GM23338 (cell line): ENCODE measurements at regions not wholly inside any gene's neighbourhood (a gene's known extent, or its start where the extent isn't known, plus 50 kb on each side); places are given as distances from the start of the nearest gene placed in this dataset.

ENCODE experiments used
- ATAC-seq: fragments of 200-7000 bp; cut with Tn5 transposase; 3 replicates; pipeline ENCODE4 v1.9.1; 2020
- DNase-seq: peaks from one replicate; pipeline ENCODE4 v3.0.0-alpha.2; 2015; ENCODE audit warnings: low spot score
- H2AFZ ChIP-seq: fragments of 200-600 bp; sonication (generic); 2 replicates; pipeline ENCODE4 v1.8.0; 2016; ENCODE audit warnings: antibody characterized with exemption, mild to moderate bottlenecking, moderate library complexity
- H3F3A ChIP-seq: fragments of 200-600 bp; sonication (generic); replicated peaks from 2 replicates; pipeline ENCODE4 v1.8.0; 2017; ENCODE audit warnings: antibody characterized with exemption, mixed run types, low read depth
- H3K27ac ChIP-seq: fragments of 200-600 bp; sonication (generic); 2 replicates; pipeline ENCODE4 v1.6.1; 2016; ENCODE audit warnings: low read depth
- H3K27me3 ChIP-seq: fragments of 200-600 bp; sonication (generic); 2 replicates; pipeline ENCODE4 v1.8.0; 2016; ENCODE audit warnings: mild to moderate bottlenecking, mixed run types, moderate library complexity; ENCODE audit not compliant: insufficient read depth
- H3K36me3 ChIP-seq: fragments of 200-600 bp; sonication (generic); 2 replicates; pipeline ENCODE4 v1.8.0; 2016; ENCODE audit warnings: mild to moderate bottlenecking; ENCODE audit not compliant: insufficient read depth
- H3K4me1 ChIP-seq: fragments of 200-600 bp; sonication (generic); 2 replicates; pipeline ENCODE4 v1.8.0; 2016; ENCODE audit warnings: mild to moderate bottlenecking, moderate library complexity; ENCODE audit not compliant: insufficient read depth
- H3K4me2 ChIP-seq: fragments of 200-600 bp; sonication (generic); 2 replicates; pipeline ENCODE4 v1.7.1; 2017; ENCODE audit warnings: mixed run types
- H3K4me3 ChIP-seq: fragments of 200-600 bp; sonication (generic); 2 replicates; pipeline ENCODE4 v1.6.1; 2016; ENCODE audit warnings: mixed run types
- H3K79me2 ChIP-seq: fragments of 200-600 bp; sonication (generic); replicated peaks from 2 replicates; pipeline ENCODE4 v1.8.0; 2017; ENCODE audit warnings: mild to moderate bottlenecking; ENCODE audit not compliant: insufficient read depth
- H3K9me2 ChIP-seq: fragments of 200-600 bp; sonication (generic); 2 replicates; pipeline ENCODE4 v1.8.0; 2017; ENCODE audit not compliant: insufficient read depth
- H4K20me1 ChIP-seq: fragments of 200-600 bp; sonication (generic); replicated peaks from 2 replicates; pipeline ENCODE4 v1.8.0; 2017; ENCODE audit warnings: mild to moderate bottlenecking; ENCODE audit not compliant: insufficient read depth
- H3K27ac Mint-ChIP-seq: 2 replicates; pipeline ENCODE4 v1.8.0; 2020; ENCODE audit warnings: inconsistent platforms, mild to moderate bottlenecking, moderate library complexity, mixed read lengths
- H3K27me3 Mint-ChIP-seq: 3 replicates; pipeline ENCODE4 v1.8.0; 2022; ENCODE audit warnings: low read depth, mild to moderate bottlenecking, moderate library complexity, mixed read lengths, inconsistent platforms; ENCODE audit not compliant: insufficient read depth, poor library complexity
- H3K36me3 Mint-ChIP-seq: 3 replicates; pipeline ENCODE4 v1.8.0; 2021; ENCODE audit warnings: low read depth, mild to moderate bottlenecking, inconsistent platforms, moderate library complexity, mixed read lengths
- H3K4me1 Mint-ChIP-seq: 3 replicates; pipeline ENCODE4 v1.8.0; 2020; ENCODE audit warnings: mild to moderate bottlenecking, inconsistent platforms, mixed read lengths
- H3K4me3 Mint-ChIP-seq: 3 replicates; pipeline ENCODE4 v1.8.0; 2021; ENCODE audit warnings: moderate library complexity, mild to moderate bottlenecking, inconsistent platforms, mixed read lengths
- H3K9me3 Mint-ChIP-seq: 3 replicates; pipeline ENCODE4 v1.8.0; 2020; ENCODE audit warnings: moderate library complexity, mild to moderate bottlenecking, inconsistent platforms, mixed read lengths
- CREB1 ChIP-seq: fragments of 250-450 bp; sonication (Bioruptor Pico); IDR thresholded peaks from 2 replicates; pipeline ENCODE4 v1.5.0; 2020; ENCODE audit warnings: low read depth, mild to moderate bottlenecking, moderate library complexity
- CTCF ChIP-seq, 2 experiments: fragments of 200-600 bp in 1 of 2; sonication (generic) in 1 of 2; conservative IDR thresholded peaks; 2 replicates each; pipeline versions ENCODE4 v1.5.1 to v1.6.1; 2016 to 2017; ENCODE audit warnings: antibody characterized with exemption in 2 of 2, low read depth in 2 of 2, mild to moderate bottlenecking in 2 of 2, moderate library complexity in 1 of 2
- EZH2phosphoT487 ChIP-seq: fragments of 200-600 bp; sonication (generic); IDR thresholded peaks from one replicate; pipeline ENCODE4 v1.8.1; 2018; ENCODE audit warnings: antibody characterized with exemption; ENCODE audit not compliant: unreplicated experiment
- NANOG ChIP-seq: IDR thresholded peaks from 2 replicates; pipeline ENCODE4 v1.6.1; 2016; ENCODE audit warnings: antibody characterized with exemption, borderline replicate concordance
- POLR2AphosphoS5 ChIP-seq: IDR thresholded peaks from 2 replicates; pipeline ENCODE4 v1.6.1; 2016; ENCODE audit warnings: antibody characterized with exemption, low read depth
- REST ChIP-seq: IDR thresholded peaks from one replicate; pipeline ENCODE4 v1.6.1; 2018; ENCODE audit warnings: antibody characterized with exemption; ENCODE audit not compliant: unreplicated experiment
- ZNF331 ChIP-seq: fragments of 250-450 bp; sonication (Bioruptor Pico); IDR thresholded peaks from 2 replicates; pipeline ENCODE4 v1.5.0; 2020; ENCODE audit warnings: low read depth, mild to moderate bottlenecking, moderate library complexity
- ZNF462 ChIP-seq: fragments of 250-450 bp; sonication (Bioruptor Pico); IDR thresholded peaks from 2 replicates; pipeline ENCODE4 v1.5.0; 2020; ENCODE audit warnings: mild to moderate bottlenecking, moderate library complexity
- TF ChIP-seq, protein P1 (sequence below): IDR thresholded peaks from 2 replicates; pipeline ENCODE4 v1.6.1; 2016; ENCODE audit warnings: antibody characterized with exemption

- Mint-ChIP-seq H3K27ac (no peak overlapping the region), H3K4me1 (peaks cover 22% of the 10 kb centered on the region), H3K4me3 (no peak overlapping the region), H3K36me3 (no peaks in the 10 kb centered on the region), H3K9me3 (no peaks in the 10 kb centered on the region), H3K27me3 (peaks cover 1% of the 10 kb centered on the region)
- Histone ChIP-seq H3K36me3 (no peaks in the 10 kb centered on the region), H3K4me1 (peaks cover 5% of the 10 kb centered on the region), H3K27ac (no peak overlapping the region), H3K4me2 (no peak overlapping the region), H3K9me2 (peaks cover 33% of the 10 kb centered on the region; the same call in 1 of the 2 replicates), H4K20me1 (no peaks in the 10 kb centered on the region), H3K79me2 (no peaks in the 10 kb centered on the region), H3F3A (no peaks in the 10 kb centered on the region), H2AFZ (no peak overlapping the region), H3K4me3 (no peak overlapping the region), H3K27me3 (no peaks in the 10 kb centered on the region)
- ATAC-seq (no peak), DNase-seq (no peak)
- TF ChIP-seq ZNF331 (CRISPR knock-in tag) (no peak), EZH2phosphoT487 (no peak), POLR2AphosphoS5 (no peak), NANOG (no peak)
Observed at GRCh38 chr12:114073076-114073475, 107.0 kb upstream of the RBM19 start.

GRCh38 chr12:114069507-114069906 lies 103.4 kb upstream of the RBM19 start:
- no peaks in the 10 kb centered on the region for H3K79me2 ChIP-seq
- DNase-seq, result no peak
- no peak for ATAC-seq
- peaks cover 1% of the 10 kb centered on the region; the same call in 1 of the 3 replicates for H3K36me3 Mint-ChIP-seq
- peaks cover 8% of the 10 kb centered on the region for H3K27me3 Mint-ChIP-seq
- H4K20me1 ChIP-seq, result no peaks in the 10 kb centered on the region
- H3K36me3 ChIP-seq, result no peaks in the 10 kb centered on the region
- H3K27ac ChIP-seq, result no peak overlapping the region
- 0 out of 2 replicates have a peak, but pooled peaks cover 9% of the 10 kb centered on the region for H3K27me3 ChIP-seq
- H3K4me3 ChIP-seq, result no peak overlapping the region
- H3K9me3 Mint-ChIP-seq, result peaks cover 7% of the 10 kb centered on the region; the same call in 2 of the 3 replicates
- H3K9me2 ChIP-seq, result peaks cover 28% of the 10 kb centered on the region
- H3K27ac Mint-ChIP-seq, result no peak overlapping the region
- H3K4me1 ChIP-seq, result peaks cover 5% of the 10 kb centered on the region
- peak overlapping the region; percentile 52 for H3K4me2 ChIP-seq
- H2AFZ ChIP-seq, result no peak overlapping the region
- H3K4me1 Mint-ChIP-seq, result peaks cover 22% of the 10 kb centered on the region
- no peaks in the 10 kb centered on the region for H3F3A ChIP-seq
- no peak overlapping the region for H3K4me3 Mint-ChIP-seq
- TF ChIP-seq EZH2phosphoT487 (no peak), NANOG (no peak), REST (no peak), CTCF (conservative IDR thresholded peaks at IDR 0.05; ENCODE audit: low read depth in 2 of 2) (no peak), CREB1 (no peak), ZNF331 (CRISPR knock-in tag) (no peak), POLR2AphosphoS5 (no peak), ZNF462 (CRISPR knock-in tag) (no peak)
- TF ChIP-seq, protein P1, sequence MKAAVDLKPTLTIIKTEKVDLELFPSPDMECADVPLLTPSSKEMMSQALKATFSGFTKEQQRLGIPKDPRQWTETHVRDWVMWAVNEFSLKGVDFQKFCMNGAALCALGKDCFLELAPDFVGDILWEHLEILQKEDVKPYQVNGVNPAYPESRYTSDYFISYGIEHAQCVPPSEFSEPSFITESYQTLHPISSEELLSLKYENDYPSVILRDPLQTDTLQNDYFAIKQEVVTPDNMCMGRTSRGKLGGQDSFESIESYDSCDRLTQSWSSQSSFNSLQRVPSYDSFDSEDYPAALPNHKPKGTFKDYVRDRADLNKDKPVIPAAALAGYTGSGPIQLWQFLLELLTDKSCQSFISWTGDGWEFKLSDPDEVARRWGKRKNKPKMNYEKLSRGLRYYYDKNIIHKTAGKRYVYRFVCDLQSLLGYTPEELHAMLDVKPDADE, result no peak
